ENCODE measurements at regions not wholly inside any gene's neighbourhood (a gene's known extent, or its start where the extent isn't known, plus 50 kb on each side); places are given as distances from the start of the nearest gene placed in this dataset.

DNA sequence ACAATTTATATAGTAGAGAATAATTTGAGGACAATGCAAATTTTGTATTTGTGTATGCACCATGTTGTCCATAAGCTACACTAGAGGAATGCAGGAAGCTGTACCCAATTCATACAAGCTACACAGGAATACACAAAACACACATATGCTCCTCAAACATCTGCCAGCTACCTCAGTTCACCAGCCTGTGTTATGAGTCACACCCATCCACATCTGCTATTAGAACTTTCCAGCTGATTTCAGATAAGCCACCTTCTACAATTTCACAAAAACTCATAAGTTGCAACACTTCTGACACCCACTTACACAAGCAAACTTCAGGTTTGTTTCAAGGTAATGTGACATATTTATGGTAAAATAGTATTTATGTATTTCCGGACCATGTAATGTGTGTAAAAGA lies 438.9 kb downstream of the SATB2 start:
- no peak for TF ChIP-seq NFYB (CRISPR knock-in tag; conservative IDR thresholded peaks at IDR 0.05; ENCODE audit: low read depth)
- TF ChIP-seq JUN (CRISPR knock-in tag; IDR thresholded peaks at IDR 0.05) = no peak
- TF ChIP-seq, protein P1, sequence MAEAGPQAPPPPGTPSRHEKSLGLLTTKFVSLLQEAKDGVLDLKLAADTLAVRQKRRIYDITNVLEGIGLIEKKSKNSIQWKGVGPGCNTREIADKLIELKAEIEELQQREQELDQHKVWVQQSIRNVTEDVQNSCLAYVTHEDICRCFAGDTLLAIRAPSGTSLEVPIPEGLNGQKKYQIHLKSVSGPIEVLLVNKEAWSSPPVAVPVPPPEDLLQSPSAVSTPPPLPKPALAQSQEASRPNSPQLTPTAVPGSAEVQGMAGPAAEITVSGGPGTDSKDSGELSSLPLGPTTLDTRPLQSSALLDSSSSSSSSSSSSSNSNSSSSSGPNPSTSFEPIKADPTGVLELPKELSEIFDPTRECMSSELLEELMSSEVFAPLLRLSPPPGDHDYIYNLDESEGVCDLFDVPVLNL (CRISPR knock-in tag; IDR thresholded peaks at IDR 0.05; ENCODE audit: borderline replicate concordance, low read depth) = no peak
- no peak for TF ChIP-seq ESRRA (CRISPR knock-in tag; IDR thresholded peaks at IDR 0.05; ENCODE audit: borderline replicate concordance)
- no peak for TF ChIP-seq CTCF (IDR thresholded peaks at IDR 0.05)
- TF ChIP-seq, protein P2, sequence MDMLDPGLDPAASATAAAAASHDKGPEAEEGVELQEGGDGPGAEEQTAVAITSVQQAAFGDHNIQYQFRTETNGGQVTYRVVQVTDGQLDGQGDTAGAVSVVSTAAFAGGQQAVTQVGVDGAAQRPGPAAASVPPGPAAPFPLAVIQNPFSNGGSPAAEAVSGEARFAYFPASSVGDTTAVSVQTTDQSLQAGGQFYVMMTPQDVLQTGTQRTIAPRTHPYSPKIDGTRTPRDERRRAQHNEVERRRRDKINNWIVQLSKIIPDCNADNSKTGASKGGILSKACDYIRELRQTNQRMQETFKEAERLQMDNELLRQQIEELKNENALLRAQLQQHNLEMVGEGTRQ (CRISPR knock-in tag; IDR thresholded peaks at IDR 0.05) = no peak
- no peak for TF ChIP-seq ZNF232 (CRISPR knock-in tag; IDR thresholded peaks at IDR 0.05)
- TF ChIP-seq KAT7 (CRISPR knock-in tag; IDR thresholded peaks at IDR 0.05; ENCODE audit: borderline replicate concordance) = no peak
- TF ChIP-seq EMX1 (CRISPR knock-in tag; IDR thresholded peaks at IDR 0.05) = no peak
- no peak for TF ChIP-seq CREM (CRISPR knock-in tag; IDR thresholded peaks at IDR 0.05)
- no peak for TF ChIP-seq NR3C1 (CRISPR knock-in tag; conservative IDR thresholded peaks at IDR 0.05; ENCODE audit: low read depth)
- no peak for TF ChIP-seq ATF3 (CRISPR knock-in tag; conservative IDR thresholded peaks at IDR 0.05)

Data from WTC11 (cell line).